ENCODE measurements at regions not wholly inside any gene's neighbourhood (a gene's known extent, or its start where the extent isn't known, plus 50 kb on each side); places are given as distances from the start of the nearest gene placed in this dataset.

DNA sequence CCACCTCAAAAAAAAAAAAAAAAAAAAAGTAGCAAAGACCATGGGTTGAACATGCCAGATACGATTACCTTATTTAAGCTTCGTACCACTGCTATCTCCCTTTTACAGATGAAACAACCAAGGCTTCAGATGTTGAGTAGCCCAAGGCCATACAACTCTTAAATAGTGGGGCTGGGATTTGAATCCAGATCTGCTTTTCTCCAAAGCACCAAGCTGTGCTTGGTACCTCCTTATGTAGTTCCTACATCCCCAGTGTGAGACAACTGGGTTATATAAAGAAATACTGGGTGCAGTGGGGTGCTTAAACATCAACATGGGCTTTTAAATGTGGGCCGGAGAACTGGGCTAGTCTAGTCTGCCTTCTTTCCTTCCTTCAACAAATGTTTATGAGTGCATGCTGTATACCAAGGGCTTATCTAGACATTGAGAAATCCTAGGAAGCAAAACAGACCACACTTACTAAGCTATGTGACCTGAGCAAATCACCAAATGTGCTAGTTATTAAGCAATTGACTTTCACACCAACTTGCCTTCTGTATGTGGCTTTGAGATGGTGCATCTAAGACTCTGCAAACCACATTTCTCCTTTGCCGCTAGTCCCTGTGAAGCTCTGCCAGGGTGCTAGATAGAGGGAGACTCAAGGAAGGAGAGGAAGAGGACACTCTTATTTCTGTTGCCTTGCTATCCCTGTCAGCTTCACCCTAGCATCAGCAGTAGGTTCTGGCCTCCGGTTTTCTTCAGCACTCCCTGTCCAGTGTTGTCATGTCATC is 201.4 kb upstream of the FOXN2 start:
- no peaks in the 10 kb centered on the region for H3K27me3 ChIP-seq (replicated peaks; ENCODE audit: control insufficient read depth, insufficient read depth, low read length, poor library complexity, severe bottlenecking)
- H3K9me3 ChIP-seq (ENCODE audit: control insufficient read depth, low read length): no peaks in the 10 kb centered on the region
- no peaks in the 10 kb centered on the region for H3K4me1 ChIP-seq (ENCODE audit: control insufficient read depth, insufficient read depth, low read length, poor library complexity, severe bottlenecking)
- DNase-seq: no peak
- H3K36me3 ChIP-seq (ENCODE audit: control insufficient read depth, insufficient read depth, low read length): no peaks in the 10 kb centered on the region
- H3K27ac ChIP-seq (ENCODE audit: insufficient read depth, low read length, poor library complexity, severe bottlenecking): no peak overlapping the region
- H3K4me3 ChIP-seq (ENCODE audit: insufficient read depth, low read depth, low read length, poor library complexity, severe bottlenecking): no peak overlapping the region

- no peak for DNase-seq
- Histone ChIP-seq H3K4me1 (ENCODE audit: control insufficient read depth, insufficient read depth, low read length, poor library complexity, severe bottlenecking) (no peaks in the 10 kb centered on the region), H3K4me3 (ENCODE audit: insufficient read depth, low read depth, low read length, poor library complexity, severe bottlenecking) (no peak overlapping the region), H3K27me3 (replicated peaks; ENCODE audit: control insufficient read depth, insufficient read depth, low read length, poor library complexity, severe bottlenecking) (no peaks in the 10 kb centered on the region), H3K27ac (ENCODE audit: insufficient read depth, low read length, poor library complexity, severe bottlenecking) (no peak overlapping the region), H3K36me3 (ENCODE audit: control insufficient read depth, insufficient read depth, low read length) (no peaks in the 10 kb centered on the region), H3K9me3 (ENCODE audit: control insufficient read depth, low read length) (no peaks in the 10 kb centered on the region)
Observed at GRCh38 chr2:48113767-48114166, 200.7 kb upstream of the FOXN2 start.

DNA sequence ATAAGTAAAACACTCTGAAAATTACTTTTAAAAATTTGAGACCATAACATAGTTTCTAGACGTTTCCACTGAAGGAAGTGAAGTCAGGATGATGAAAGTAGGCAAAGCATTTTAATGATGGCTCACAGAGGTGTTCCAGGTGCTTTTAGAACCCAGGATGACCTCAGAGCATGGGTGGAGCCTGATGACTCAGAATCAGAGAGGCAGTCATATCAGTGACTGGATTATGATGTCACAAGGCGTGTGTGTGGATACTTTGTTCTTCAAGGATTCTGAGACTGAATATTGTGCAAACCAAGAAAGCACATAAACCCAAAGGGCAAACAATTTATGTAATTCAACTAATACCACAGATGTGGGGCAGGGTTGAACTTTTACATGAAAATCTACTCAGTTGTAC is 200.2 kb upstream of the FOXN2 start:
- Histone ChIP-seq H3K36me3 (ENCODE audit: control insufficient read depth, insufficient read depth, low read length) (no peaks in the 10 kb centered on the region), H3K27ac (ENCODE audit: insufficient read depth, low read length, poor library complexity, severe bottlenecking) (no peak overlapping the region), H3K4me1 (ENCODE audit: control insufficient read depth, insufficient read depth, low read length, poor library complexity, severe bottlenecking) (no peaks in the 10 kb centered on the region), H3K4me3 (ENCODE audit: insufficient read depth, low read depth, low read length, poor library complexity, severe bottlenecking) (no peak overlapping the region), H3K9me3 (ENCODE audit: control insufficient read depth, low read length) (no peaks in the 10 kb centered on the region), H3K27me3 (replicated peaks; ENCODE audit: control insufficient read depth, insufficient read depth, low read length, poor library complexity, severe bottlenecking) (no peaks in the 10 kb centered on the region)
- no peak for DNase-seq

DNA sequence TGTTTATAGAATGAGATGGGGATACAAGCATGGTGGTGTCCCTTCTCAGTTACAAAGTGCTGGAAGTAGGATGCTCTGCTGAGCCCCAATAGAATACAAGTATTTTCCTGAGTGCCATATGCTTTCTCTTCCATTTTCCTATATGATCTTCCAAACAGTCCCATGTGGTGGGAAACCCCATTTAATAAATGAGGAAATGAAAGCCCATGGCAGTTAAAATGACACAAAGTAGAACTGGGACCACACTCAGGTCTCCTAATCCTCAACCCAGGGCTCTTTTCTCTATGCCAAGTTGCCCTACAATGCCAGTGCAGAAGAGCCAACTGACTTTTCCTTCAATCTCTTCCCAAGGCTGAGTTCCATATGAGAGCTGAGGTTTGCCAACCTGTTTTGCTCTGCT is 198.0 kb upstream of the FOXN2 start:
- Histone ChIP-seq H3K4me3 (ENCODE audit: insufficient read depth, low read depth, low read length, poor library complexity, severe bottlenecking) (no peak overlapping the region), H3K27me3 (replicated peaks; ENCODE audit: control insufficient read depth, insufficient read depth, low read length, poor library complexity, severe bottlenecking) (no peaks in the 10 kb centered on the region), H3K27ac (ENCODE audit: insufficient read depth, low read length, poor library complexity, severe bottlenecking) (no peak overlapping the region), H3K36me3 (ENCODE audit: control insufficient read depth, insufficient read depth, low read length) (no peaks in the 10 kb centered on the region), H3K4me1 (ENCODE audit: control insufficient read depth, insufficient read depth, low read length, poor library complexity, severe bottlenecking) (no peaks in the 10 kb centered on the region), H3K9me3 (ENCODE audit: control insufficient read depth, low read length) (no peaks in the 10 kb centered on the region)
- no peak for DNase-seq

- no peak overlapping the region for H3K4me3 ChIP-seq (ENCODE audit: insufficient read depth, low read depth, low read length, poor library complexity, severe bottlenecking)
- H3K36me3 ChIP-seq (ENCODE audit: control insufficient read depth, insufficient read depth, low read length): no peaks in the 10 kb centered on the region
- no peaks in the 10 kb centered on the region for H3K9me3 ChIP-seq (ENCODE audit: control insufficient read depth, low read length)
- DNase-seq: no peak
- no peaks in the 10 kb centered on the region for H3K27me3 ChIP-seq (replicated peaks; ENCODE audit: control insufficient read depth, insufficient read depth, low read length, poor library complexity, severe bottlenecking)
- no peak overlapping the region for H3K27ac ChIP-seq (ENCODE audit: insufficient read depth, low read length, poor library complexity, severe bottlenecking)
- no peaks in the 10 kb centered on the region for H3K4me1 ChIP-seq (ENCODE audit: control insufficient read depth, insufficient read depth, low read length, poor library complexity, severe bottlenecking)
Observed at GRCh38 chr2:48118895-48119294, 195.6 kb upstream of the FOXN2 start.

DNA sequence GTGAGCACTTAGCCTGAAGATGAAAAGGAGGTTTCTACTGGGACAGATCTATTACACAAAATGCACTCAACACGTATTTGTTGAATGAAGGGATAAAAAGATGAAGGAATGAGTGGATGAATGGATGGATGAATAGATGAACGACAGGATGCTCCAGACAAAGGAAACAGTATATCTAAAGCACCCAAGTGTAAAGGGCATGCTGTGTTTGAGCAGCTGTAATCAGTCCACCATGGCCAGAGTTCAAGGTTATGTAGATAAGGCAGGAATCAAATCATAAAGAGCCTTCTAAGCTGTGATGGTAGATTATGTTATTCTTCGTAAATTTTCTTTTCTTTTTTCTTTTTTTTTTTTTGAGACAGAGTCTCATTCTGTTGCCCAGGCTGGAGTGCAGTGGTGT is 194.4 kb upstream of the FOXN2 start:
- Histone ChIP-seq H3K4me3 (ENCODE audit: insufficient read depth, low read depth, low read length, poor library complexity, severe bottlenecking) (no peak overlapping the region), H3K27ac (ENCODE audit: insufficient read depth, low read length, poor library complexity, severe bottlenecking) (no peak overlapping the region), H3K27me3 (replicated peaks; ENCODE audit: control insufficient read depth, insufficient read depth, low read length, poor library complexity, severe bottlenecking) (no peaks in the 10 kb centered on the region), H3K4me1 (ENCODE audit: control insufficient read depth, insufficient read depth, low read length, poor library complexity, severe bottlenecking) (no peaks in the 10 kb centered on the region), H3K36me3 (ENCODE audit: control insufficient read depth, insufficient read depth, low read length) (no peaks in the 10 kb centered on the region), H3K9me3 (ENCODE audit: control insufficient read depth, low read length) (no peaks in the 10 kb centered on the region)
- DNase-seq: no peak

GRCh38 chr2:48120759-48121242 is 193.7 kb upstream of the FOXN2 start:
- no peaks in the 10 kb centered on the region for H3K4me1 ChIP-seq (ENCODE audit: control insufficient read depth, insufficient read depth, low read length, poor library complexity, severe bottlenecking)
- no peak overlapping the region for H3K4me3 ChIP-seq (ENCODE audit: insufficient read depth, low read depth, low read length, poor library complexity, severe bottlenecking)
- no peak overlapping the region for H3K27ac ChIP-seq (ENCODE audit: insufficient read depth, low read length, poor library complexity, severe bottlenecking)
- DNase-seq: no peak
- no peaks in the 10 kb centered on the region for H3K9me3 ChIP-seq (ENCODE audit: control insufficient read depth, low read length)
- no peaks in the 10 kb centered on the region for H3K36me3 ChIP-seq (ENCODE audit: control insufficient read depth, insufficient read depth, low read length)
- no peaks in the 10 kb centered on the region for H3K27me3 ChIP-seq (replicated peaks; ENCODE audit: control insufficient read depth, insufficient read depth, low read length, poor library complexity, severe bottlenecking)

DNA sequence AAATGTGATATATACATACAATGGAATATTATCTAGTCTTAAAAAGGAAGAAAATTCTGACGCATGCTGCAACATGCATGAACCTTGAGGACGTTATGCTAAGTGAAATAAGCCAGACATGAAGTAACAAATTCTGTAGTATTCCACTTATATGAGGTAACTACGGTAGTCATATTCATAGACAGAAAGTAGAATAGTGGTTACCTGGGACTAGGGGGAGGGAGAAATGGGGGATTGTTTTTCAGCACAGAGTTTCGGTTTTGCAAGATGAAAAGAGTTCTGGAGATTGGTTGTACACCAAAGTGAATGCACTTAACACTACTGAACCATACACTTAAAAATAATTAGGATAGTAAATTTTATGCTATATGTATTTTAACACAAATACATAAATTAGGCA is 192.3 kb upstream of the FOXN2 start:
- Histone ChIP-seq H3K4me3 (ENCODE audit: insufficient read depth, low read depth, low read length, poor library complexity, severe bottlenecking) (no peak overlapping the region), H3K27me3 (replicated peaks; ENCODE audit: control insufficient read depth, insufficient read depth, low read length, poor library complexity, severe bottlenecking) (no peaks in the 10 kb centered on the region), H3K9me3 (ENCODE audit: control insufficient read depth, low read length) (no peaks in the 10 kb centered on the region), H3K36me3 (ENCODE audit: control insufficient read depth, insufficient read depth, low read length) (no peaks in the 10 kb centered on the region), H3K4me1 (ENCODE audit: control insufficient read depth, insufficient read depth, low read length, poor library complexity, severe bottlenecking) (no peaks in the 10 kb centered on the region), H3K27ac (ENCODE audit: insufficient read depth, low read length, poor library complexity, severe bottlenecking) (no peak overlapping the region)
- DNase-seq: no peak

GRCh38 chr2:48124592-48124991 is 189.9 kb upstream of the FOXN2 start:
- H3K4me3 ChIP-seq (ENCODE audit: insufficient read depth, low read depth, low read length, poor library complexity, severe bottlenecking): no peak overlapping the region
- H3K27ac ChIP-seq (ENCODE audit: insufficient read depth, low read length, poor library complexity, severe bottlenecking): no peak overlapping the region
- no peaks in the 10 kb centered on the region for H3K4me1 ChIP-seq (ENCODE audit: control insufficient read depth, insufficient read depth, low read length, poor library complexity, severe bottlenecking)
- H3K9me3 ChIP-seq (ENCODE audit: control insufficient read depth, low read length): no peaks in the 10 kb centered on the region
- H3K27me3 ChIP-seq (replicated peaks; ENCODE audit: control insufficient read depth, insufficient read depth, low read length, poor library complexity, severe bottlenecking): no peaks in the 10 kb centered on the region
- no peaks in the 10 kb centered on the region for H3K36me3 ChIP-seq (ENCODE audit: control insufficient read depth, insufficient read depth, low read length)
- DNase-seq: no peak

- Histone ChIP-seq H3K4me1 (ENCODE audit: control insufficient read depth, insufficient read depth, low read length, poor library complexity, severe bottlenecking) (peaks cover 2% of the 10 kb centered on the region), H3K9me3 (ENCODE audit: control insufficient read depth, low read length) (no peaks in the 10 kb centered on the region), H3K4me3 (ENCODE audit: insufficient read depth, low read depth, low read length, poor library complexity, severe bottlenecking) (no peak overlapping the region), H3K27me3 (replicated peaks; ENCODE audit: control insufficient read depth, insufficient read depth, low read length, poor library complexity, severe bottlenecking) (no peaks in the 10 kb centered on the region), H3K27ac (ENCODE audit: insufficient read depth, low read length, poor library complexity, severe bottlenecking) (no peak overlapping the region), H3K36me3 (ENCODE audit: control insufficient read depth, insufficient read depth, low read length) (no peaks in the 10 kb centered on the region)
- DNase-seq: no peak
Observed at GRCh38 chr2:48126162-48126561, 188.3 kb upstream of the FOXN2 start.

Measured in effector memory CD4-positive, alpha-beta T cell (primary cell).